Left renal pelvis (tissue), 4 donors: ENCODE measurements at regions not wholly inside any gene's neighbourhood (a gene's known extent, or its start where the extent isn't known, plus 50 kb on each side); places are given as distances from the start of the nearest gene placed in this dataset.

Experiments
- DNase-seq, 4 donors: peaks; one replicate each; pipeline ENCODE4 v3.0.0-alpha.2; 2013; ENCODE audit warnings: low read depth in 4 of 4, low spot score in 3 of 4

DNA sequence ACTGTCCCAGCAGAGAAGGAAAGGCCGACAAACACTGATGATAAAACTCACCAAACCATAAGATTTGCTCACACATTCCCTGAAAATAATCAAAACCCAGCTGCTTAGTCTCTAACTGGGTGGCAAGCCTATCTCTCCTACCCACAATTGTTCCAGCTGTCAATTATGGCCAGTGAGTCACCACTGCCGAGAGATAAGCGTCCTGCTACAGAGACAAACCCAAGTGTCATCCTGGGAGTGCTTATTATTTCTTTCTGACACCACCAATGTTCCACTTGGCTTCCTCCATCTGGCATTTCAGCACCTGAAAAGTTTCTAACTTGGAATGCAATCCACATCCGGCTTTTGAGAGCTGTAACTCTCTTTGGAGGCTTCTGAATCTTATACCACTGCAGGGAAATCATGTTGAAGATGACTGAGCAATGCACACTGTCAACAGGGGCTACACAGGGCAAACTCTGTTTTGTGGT lies 51.5 kb upstream of the VAV3 start:
- no peak for DNase-seq
